ENCODE measurements at regions not wholly inside any gene's neighbourhood (a gene's known extent, or its start where the extent isn't known, plus 50 kb on each side); places are given as distances from the start of the nearest gene placed in this dataset.

GRCh38 chr3:127090218-127091160, 102.4 kb upstream of the PRR23E start:
- no peak for DNase-seq

GRCh38 chr3:127091376-127091775, 101.6 kb upstream of the PRR23E start:
- no peak for DNase-seq

GRCh38 chr3:127092368-127092767, 100.6 kb upstream of the PRR23E start:
- DNase-seq, result no peak

GRCh38 chr3:127092776-127093175, 100.2 kb upstream of the PRR23E start:
- DNase-seq, result no peak

- no peak for DNase-seq
Observed at GRCh38 chr3:127093312-127093711, 99.6 kb upstream of the PRR23E start.

GRCh38 chr3:127095774-127096173, 97.2 kb upstream of the PRR23E start:
- no peak for DNase-seq

- no peak for DNase-seq
Observed at GRCh38 chr3:127096256-127097071, 96.5 kb upstream of the PRR23E start.

GRCh38 chr3:127097072-127097405, 95.9 kb upstream of the PRR23E start:
- DNase-seq, result no peak

- no peak for DNase-seq
Observed at GRCh38 chr3:127097481-127097880, 95.5 kb upstream of the PRR23E start.

- DNase-seq, result no peak
Observed at GRCh38 chr3:127099982-127100381, 92.9 kb upstream of the PRR23E start.

GRCh38 chr3:127100459-127101410, 92.2 kb upstream of the PRR23E start:
- DNase-seq, result no peak

- DNase-seq, result no peak
Observed at GRCh38 chr3:127101411-127102187, 91.3 kb upstream of the PRR23E start.

GRCh38 chr3:127102188-127102520, 90.8 kb upstream of the PRR23E start:
- no peak for DNase-seq

GRCh38 chr3:127102587-127102986, 90.3 kb upstream of the PRR23E start:
- DNase-seq, result no peak

GRCh38 chr3:127103080-127103479, 89.9 kb upstream of the PRR23E start:
- no peak for DNase-seq

- DNase-seq, result no peak
Observed at GRCh38 chr3:127104586-127104985, 88.3 kb upstream of the PRR23E start.

- no peak for DNase-seq
Observed at GRCh38 chr3:127105587-127105986, 87.3 kb upstream of the PRR23E start.

GRCh38 chr3:127106053-127106452, 86.9 kb upstream of the PRR23E start:
- no peak for DNase-seq

GRCh38 chr3:127106456-127106855, 86.5 kb upstream of the PRR23E start:
- DNase-seq, result no peak

- no peak for DNase-seq
Observed at GRCh38 chr3:127107002-127107401, 85.9 kb upstream of the PRR23E start.

- no peak for DNase-seq
Observed at GRCh38 chr3:127107491-127108375, 85.2 kb upstream of the PRR23E start.
